HEK293 (cell line): ENCODE measurements at regions not wholly inside any gene's neighbourhood (a gene's known extent, or its start where the extent isn't known, plus 50 kb on each side); places are given as distances from the start of the nearest gene placed in this dataset.

ENCODE experiments used
- CTCF ChIA-PET: fragments of 350-600 bp; formaldehyde crosslinking; extraction: SDS; loops from one replicate; lab custom pipeline; 2021; ENCODE audit warnings: antibody characterized with exemption; lab: Yijun Ruan, JAX
- POLR2A ChIA-PET: fragments of 300-600 bp; formaldehyde crosslinking; extraction: SDS; loops from one replicate; lab custom pipeline; 2020; ENCODE audit warnings: antibody characterized with exemption, inconsistent platforms; lab: Yijun Ruan, JAX
- H3K27ac ChIP-seq: fragments of 200-500 bp; sonication (Bioruptor generic); 2 replicates; pipeline ENCODE4 v1.5.1; 2014; ENCODE audit warnings: low read depth, low read length, control low read depth, inconsistent platforms; ENCODE audit errors: extremely low read depth
- H3K36me3 ChIP-seq, 2 experiments: fragments of 200-500 bp in 1 of 2; sonication (Bioruptor generic) in 1 of 2; 1 replicate in 1 of 2; 2 replicates in 1 of 2; pipeline ENCODE4 v1.5.1; 2014 to 2017; ENCODE audit warnings: inconsistent platforms in 2 of 2, low read length in 2 of 2; ENCODE audit not compliant: control insufficient read depth in 2 of 2, insufficient read depth in 1 of 2
- H3K4me1 ChIP-seq: fragments of 200-500 bp; sonication (Bioruptor generic); 2 replicates; pipeline ENCODE4 v1.5.1; 2014; ENCODE audit warnings: mild to moderate bottlenecking, low read length, inconsistent platforms; ENCODE audit not compliant: control insufficient read depth, insufficient read depth
- H3K4me3 ChIP-seq: 2 replicates; pipeline ENCODE4 v1.5.1; 2011; ENCODE audit warnings: low read depth, mild to moderate bottlenecking, control low read depth, low read length, moderate library complexity
- H3K9me3 ChIP-seq: fragments of 200-500 bp; sonication (Bioruptor generic); 2 replicates; pipeline ENCODE4 v1.5.1; 2014; ENCODE audit warnings: low read depth, low read length, inconsistent platforms; ENCODE audit not compliant: control insufficient read depth, insufficient read depth
- HOXC10 ChIP-seq: sonication (generic); formaldehyde crosslinking; IDR thresholded peaks from 2 replicates; pipeline ENCODE4 v1.8.1; 2023; ENCODE audit warnings: mild to moderate bottlenecking, missing genetic modification reagents
- KLF17 ChIP-seq: fragments of 450-650 bp; formaldehyde crosslinking; IDR thresholded peaks from 2 replicates; pipeline ENCODE4 v1.5.1; 2016; ENCODE audit warnings: missing biosample characterization, missing genetic modification characterization
- ZFHX2 ChIP-seq: fragments of 450-650 bp; formaldehyde crosslinking; conservative IDR thresholded peaks from 2 replicates; pipeline ENCODE4 v1.5.1; 2016; ENCODE audit warnings: missing biosample characterization, missing genetic modification characterization
- ZNF239 ChIP-seq: fragments of 450-650 bp; formaldehyde crosslinking; IDR thresholded peaks from 2 replicates; pipeline ENCODE4 v1.5.1; 2016; ENCODE audit warnings: missing biosample characterization, missing genetic modification characterization
- ZNF280D ChIP-seq: fragments of 450-650 bp; formaldehyde crosslinking; IDR thresholded peaks from 2 replicates; pipeline ENCODE4 v1.5.1; 2016; ENCODE audit warnings: missing biosample characterization, missing genetic modification characterization
- ZNF501 ChIP-seq: fragments of 450-650 bp; formaldehyde crosslinking; IDR thresholded peaks from 2 replicates; pipeline ENCODE4 v1.5.1; 2016; ENCODE audit warnings: missing biosample characterization, missing genetic modification characterization
- ZNF518A ChIP-seq: fragments of 450-650 bp; formaldehyde crosslinking; conservative IDR thresholded peaks from 2 replicates; pipeline ENCODE4 v1.5.1; 2016; ENCODE audit warnings: low read depth, missing biosample characterization, missing genetic modification characterization
- ZNF555 ChIP-seq: fragments of 450-650 bp; formaldehyde crosslinking; conservative IDR thresholded peaks from 2 replicates; pipeline ENCODE4 v1.5.1; 2017; ENCODE audit warnings: missing biosample characterization, mild to moderate bottlenecking, missing genetic modification characterization, inconsistent platforms
- ZNF610 ChIP-seq: fragments of 450-650 bp; formaldehyde crosslinking; IDR thresholded peaks from 2 replicates; pipeline ENCODE4 v1.5.1; 2016; ENCODE audit warnings: missing biosample characterization, missing genetic modification characterization, borderline replicate concordance
- ZNF670 ChIP-seq: fragments of 450-650 bp; formaldehyde crosslinking; IDR thresholded peaks from 2 replicates; pipeline ENCODE4 v1.5.1; 2016; ENCODE audit warnings: missing biosample characterization, missing genetic modification characterization, low read depth
- ZNF701 ChIP-seq: fragments of 450-650 bp; formaldehyde crosslinking; IDR thresholded peaks from 2 replicates; pipeline ENCODE4 v1.5.1; 2016; ENCODE audit warnings: missing biosample characterization, missing genetic modification characterization
- ZNF707 ChIP-seq: fragments of 450-650 bp; formaldehyde crosslinking; IDR thresholded peaks from 2 replicates; pipeline ENCODE4 v1.5.1; 2016; ENCODE audit warnings: missing biosample characterization, missing genetic modification characterization
- ZNF768 ChIP-seq: fragments of 450-650 bp; formaldehyde crosslinking; IDR thresholded peaks from 2 replicates; pipeline ENCODE4 v1.5.1; 2018; ENCODE audit warnings: missing biosample characterization, mild to moderate bottlenecking, missing genetic modification characterization
- ZSCAN23 ChIP-seq: fragments of 450-650 bp; formaldehyde crosslinking; IDR thresholded peaks from 2 replicates; pipeline ENCODE4 v1.5.1; 2016; ENCODE audit warnings: missing biosample characterization, missing genetic modification characterization
- TF ChIP-seq, protein P1 (sequence below): fragments of 450-650 bp; formaldehyde crosslinking; IDR thresholded peaks from 2 replicates; pipeline ENCODE4 v1.5.1; 2016; ENCODE audit warnings: missing biosample characterization, missing genetic modification characterization
- TF ChIP-seq, protein P2 (sequence below): fragments of 450-650 bp; formaldehyde crosslinking; IDR thresholded peaks from 2 replicates; pipeline ENCODE4 v1.5.1; 2017; ENCODE audit warnings: missing biosample characterization, missing genetic modification characterization
- TF ChIP-seq, protein P3 (sequence below): fragments of 450-650 bp; formaldehyde crosslinking; IDR thresholded peaks from 2 replicates; pipeline ENCODE4 v1.5.1; 2016; ENCODE audit warnings: missing biosample characterization, missing genetic modification characterization

DNA sequence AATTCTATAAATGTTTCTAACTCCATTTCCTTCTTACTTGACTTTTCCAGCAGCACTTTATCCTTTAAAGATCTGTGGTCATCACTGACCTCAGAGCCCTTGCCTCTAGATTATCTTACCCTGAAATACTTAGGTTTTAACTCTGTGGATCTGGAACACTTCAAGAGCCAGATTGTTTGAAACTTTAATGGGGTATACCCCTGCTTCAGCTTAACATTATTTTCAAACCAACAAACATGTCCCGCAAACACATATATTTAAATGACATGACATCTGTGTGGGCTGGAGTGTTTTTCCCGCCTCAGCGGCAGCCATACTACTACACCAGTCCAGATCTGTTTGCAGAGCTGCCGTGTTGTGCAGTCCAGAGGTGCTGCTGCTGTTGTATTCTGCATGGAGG lies 252.0 kb upstream of the TPM1 start (continued):
- no peak for TF ChIP-seq ZNF501 (tag by site-specific recombination)
- TF ChIP-seq ZNF239 (tag by site-specific recombination) = no peak
- TF ChIP-seq, all 188 proteins: peak for 0

DNA sequence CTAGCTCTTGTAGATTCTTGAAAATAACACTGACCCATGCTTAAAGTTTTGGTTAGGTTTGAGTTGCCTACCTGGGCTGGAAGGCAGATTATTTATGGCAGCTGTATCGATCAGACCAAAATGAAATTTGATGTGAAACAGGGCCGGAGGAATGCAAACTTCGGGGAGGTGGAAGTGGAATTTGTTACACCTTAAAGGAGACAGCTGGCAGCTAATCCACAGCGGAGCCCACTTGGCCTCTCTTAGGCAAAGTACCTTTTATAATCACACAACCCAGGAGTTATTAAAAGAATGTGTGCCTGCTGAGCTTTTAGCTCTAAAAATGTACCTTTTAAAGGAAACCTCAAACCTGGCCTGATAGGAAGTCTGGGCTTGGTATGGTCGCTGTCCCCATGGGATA lies 250.9 kb upstream of the TPM1 start:
- H3K27ac ChIP-seq = no peak overlapping the region
- POLR2A ChIA-PET = interaction anchor here (0.9 kb wide), 1 partner anchor 251 kb away, joined by 3 read pairs; the partner anchor contains the start of gene TPM1
- no peaks in the 10 kb centered on the region for H3K36me3 ChIP-seq
- CTCF ChIA-PET = interaction anchor here (0.8 to 1.8 kb wide), 4 partner anchors 9 to 302 kb away, joined by 3 to 5 read pairs (median 4); no protein-coding TSS in a partner anchor
- no peak for TF ChIP-seq ZNF555 (tag by site-specific recombination)
- no peak for TF ChIP-seq HOXC10
- TF ChIP-seq, protein P1, sequence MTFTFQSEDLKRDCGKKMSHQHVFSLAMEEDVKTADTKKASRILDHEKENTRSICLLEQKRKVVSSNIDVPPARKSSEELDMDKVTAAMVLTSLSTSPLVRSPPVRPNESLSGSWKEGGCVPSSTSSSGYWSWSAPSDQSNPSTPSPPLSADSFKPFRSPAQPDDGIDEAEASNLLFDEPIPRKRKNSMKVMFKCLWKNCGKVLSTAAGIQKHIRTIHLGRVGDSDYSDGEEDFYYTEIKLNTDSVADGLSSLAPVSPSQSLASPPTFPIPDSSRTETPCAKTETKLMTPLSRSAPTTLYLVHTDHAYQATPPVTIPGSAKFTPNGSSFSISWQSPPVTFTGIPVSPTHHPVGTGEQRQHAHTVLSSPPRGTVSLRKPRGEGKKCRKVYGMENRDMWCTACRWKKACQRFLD (tag by site-specific recombination) = no peak
- TF ChIP-seq ZNF518A (tag by site-specific recombination) = no peak
- TF ChIP-seq, protein P2, sequence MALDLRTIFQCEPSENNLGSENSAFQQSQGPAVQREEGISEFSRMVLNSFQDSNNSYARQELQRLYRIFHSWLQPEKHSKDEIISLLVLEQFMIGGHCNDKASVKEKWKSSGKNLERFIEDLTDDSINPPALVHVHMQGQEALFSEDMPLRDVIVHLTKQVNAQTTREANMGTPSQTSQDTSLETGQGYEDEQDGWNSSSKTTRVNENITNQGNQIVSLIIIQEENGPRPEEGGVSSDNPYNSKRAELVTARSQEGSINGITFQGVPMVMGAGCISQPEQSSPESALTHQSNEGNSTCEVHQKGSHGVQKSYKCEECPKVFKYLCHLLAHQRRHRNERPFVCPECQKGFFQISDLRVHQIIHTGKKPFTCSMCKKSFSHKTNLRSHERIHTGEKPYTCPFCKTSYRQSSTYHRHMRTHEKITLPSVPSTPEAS (tag by site-specific recombination) = no peak
- no peak for TF ChIP-seq ZNF610
- TF ChIP-seq ZFHX2 (tag by site-specific recombination) = no peak
- TF ChIP-seq ZNF280D (tag by site-specific recombination) = no peak
- TF ChIP-seq ZNF768 (tag by site-specific recombination) = no peak
- no peak for TF ChIP-seq ZNF707 (tag by site-specific recombination)
- TF ChIP-seq, protein P3, sequence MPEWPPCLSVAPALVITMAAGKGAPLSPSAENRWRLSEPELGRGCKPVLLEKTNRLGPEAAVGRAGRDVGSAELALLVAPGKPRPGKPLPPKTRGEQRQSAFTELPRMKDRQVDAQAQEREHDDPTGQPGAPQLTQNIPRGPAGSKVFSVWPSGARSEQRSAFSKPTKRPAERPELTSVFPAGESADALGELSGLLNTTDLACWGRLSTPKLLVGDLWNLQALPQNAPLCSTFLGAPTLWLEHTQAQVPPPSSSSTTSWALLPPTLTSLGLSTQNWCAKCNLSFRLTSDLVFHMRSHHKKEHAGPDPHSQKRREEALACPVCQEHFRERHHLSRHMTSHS = no peak
- no peak for TF ChIP-seq KLF17 (tag by site-specific recombination)
- no peak for TF ChIP-seq ZNF670 (tag by site-specific recombination)
- TF ChIP-seq ZNF701 (tag by site-specific recombination) = no peak
- TF ChIP-seq ZSCAN23 (tag by site-specific recombination) = no peak
- H3K4me3 ChIP-seq = no peak overlapping the region
- no peaks in the 10 kb centered on the region for H3K4me1 ChIP-seq
- H3K9me3 ChIP-seq = no peaks in the 10 kb centered on the region
